ENCODE measurements at regions not wholly inside any gene's neighbourhood (a gene's known extent, or its start where the extent isn't known, plus 50 kb on each side); places are given as distances from the start of the nearest gene placed in this dataset.
A peak's percentile ranks its signal among the peaks of the same experiment; 100 is the strongest.

- Histone ChIP-seq H3K27me3 (no peaks in the 10 kb centered on the region), H3K9me2 (replicated peaks; ENCODE audit: insufficient read depth) (no peaks in the 10 kb centered on the region), H3K4me3 (no peak overlapping the region), H3K4me1 (ENCODE audit: insufficient read depth) (no peaks in the 10 kb centered on the region), H4K20me1 (ENCODE audit: insufficient read depth, poor library complexity, severe bottlenecking) (no peaks in the 10 kb centered on the region), H3K9me3 (ENCODE audit: low read depth) (no peaks in the 10 kb centered on the region), H2AFZ (no peak overlapping the region), H3K79me2 (no peaks in the 10 kb centered on the region), H3K36me3 (replicated peaks; ENCODE audit: insufficient read depth, low read depth) (no peaks in the 10 kb centered on the region), H3K4me2 (no peak overlapping the region), H3K27ac (no peak overlapping the region)
- DNase-seq (ENCODE audit: low spot score): no peak
- TF ChIP-seq EZH2phosphoT487 (IDR thresholded peaks at IDR 0.05; ENCODE audit: low read depth, severe bottlenecking, unreplicated experiment) (no peak), EZH2 (IDR thresholded peaks at IDR 0.05; ENCODE audit: borderline replicate concordance) (no peak)
- TF ChIP-seq, protein P1, sequence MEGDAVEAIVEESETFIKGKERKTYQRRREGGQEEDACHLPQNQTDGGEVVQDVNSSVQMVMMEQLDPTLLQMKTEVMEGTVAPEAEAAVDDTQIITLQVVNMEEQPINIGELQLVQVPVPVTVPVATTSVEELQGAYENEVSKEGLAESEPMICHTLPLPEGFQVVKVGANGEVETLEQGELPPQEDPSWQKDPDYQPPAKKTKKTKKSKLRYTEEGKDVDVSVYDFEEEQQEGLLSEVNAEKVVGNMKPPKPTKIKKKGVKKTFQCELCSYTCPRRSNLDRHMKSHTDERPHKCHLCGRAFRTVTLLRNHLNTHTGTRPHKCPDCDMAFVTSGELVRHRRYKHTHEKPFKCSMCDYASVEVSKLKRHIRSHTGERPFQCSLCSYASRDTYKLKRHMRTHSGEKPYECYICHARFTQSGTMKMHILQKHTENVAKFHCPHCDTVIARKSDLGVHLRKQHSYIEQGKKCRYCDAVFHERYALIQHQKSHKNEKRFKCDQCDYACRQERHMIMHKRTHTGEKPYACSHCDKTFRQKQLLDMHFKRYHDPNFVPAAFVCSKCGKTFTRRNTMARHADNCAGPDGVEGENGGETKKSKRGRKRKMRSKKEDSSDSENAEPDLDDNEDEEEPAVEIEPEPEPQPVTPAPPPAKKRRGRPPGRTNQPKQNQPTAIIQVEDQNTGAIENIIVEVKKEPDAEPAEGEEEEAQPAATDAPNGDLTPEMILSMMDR (IDR thresholded peaks at IDR 0.05; ENCODE audit: poor library complexity): no peak
Measured at GRCh38 chr18:60319129-60319528, 53.4 kb downstream of the MC4R start.

GRCh38 chr18:60311676-60312360 lies 60.8 kb downstream of the MC4R start:
- no peak overlapping the region for H3K4me3 ChIP-seq
- WGBS (ENCODE audit: low lambda C conversion rate, missing lambda C conversion rate): 79% methylated on average over 1 of the region's 1 CpG

DNA sequence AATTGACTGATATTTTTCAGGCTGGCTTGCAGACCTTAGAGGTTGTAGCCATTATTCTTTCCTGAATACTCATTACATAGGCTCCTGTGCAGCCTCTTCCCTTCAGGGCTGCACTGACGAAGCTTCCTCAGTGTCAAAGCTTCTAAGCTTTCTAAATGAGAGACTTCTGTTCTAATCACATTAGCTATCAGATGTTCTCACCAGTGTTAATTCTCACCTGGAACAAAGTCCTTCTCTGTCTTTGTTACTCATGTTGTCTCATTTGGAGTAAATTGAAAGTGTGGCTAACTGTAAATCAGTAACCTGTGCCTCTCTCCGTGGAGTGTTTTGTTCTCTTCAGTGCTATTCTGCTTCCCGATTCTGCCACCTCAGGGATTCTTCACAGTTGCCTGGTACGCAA lies 76.9 kb downstream of the MC4R start:
- no peak overlapping the region for H2AFZ ChIP-seq
- WGBS (ENCODE audit: low lambda C conversion rate, missing lambda C conversion rate): 47% methylated on average over 4 of the region's 4 CpGs
- H3K9me3 ChIP-seq (ENCODE audit: low read depth): no peaks in the 10 kb centered on the region
- no peaks in the 10 kb centered on the region for H3K27me3 ChIP-seq
- no peaks in the 10 kb centered on the region for H3K4me1 ChIP-seq (ENCODE audit: insufficient read depth)
- no peaks in the 10 kb centered on the region for H3K36me3 ChIP-seq (replicated peaks; ENCODE audit: insufficient read depth, low read depth)
- H3K9me2 ChIP-seq (replicated peaks; ENCODE audit: insufficient read depth): no peaks in the 10 kb centered on the region
- DNase-seq (ENCODE audit: low spot score): peak; percentile 41
- no peaks in the 10 kb centered on the region for H4K20me1 ChIP-seq (ENCODE audit: insufficient read depth, poor library complexity, severe bottlenecking)
- no peak for TF ChIP-seq EZH2 (IDR thresholded peaks at IDR 0.05; ENCODE audit: borderline replicate concordance)
- TF ChIP-seq, protein P1 (IDR thresholded peaks at IDR 0.05; ENCODE audit: poor library complexity): no peak
- no peak for TF ChIP-seq EZH2phosphoT487 (IDR thresholded peaks at IDR 0.05; ENCODE audit: low read depth, severe bottlenecking, unreplicated experiment)
- H3K27ac ChIP-seq: peak overlapping the region; percentile 52
- H3K4me3 ChIP-seq: no peak overlapping the region
- H3K79me2 ChIP-seq: no peaks in the 10 kb centered on the region
- H3K4me2 ChIP-seq: peak overlapping the region; percentile 53

More at GRCh38 chr18:60311676-60312360, 60.8 kb downstream of the MC4R start:
- no peak for DNase-seq (ENCODE audit: low spot score)
- TF ChIP-seq EZH2 (IDR thresholded peaks at IDR 0.05; ENCODE audit: borderline replicate concordance) (no peak), EZH2phosphoT487 (IDR thresholded peaks at IDR 0.05; ENCODE audit: low read depth, severe bottlenecking, unreplicated experiment) (no peak)
- TF ChIP-seq, protein P1 (IDR thresholded peaks at IDR 0.05; ENCODE audit: poor library complexity): no peak
- H3K27ac ChIP-seq: no peak overlapping the region
- H4K20me1 ChIP-seq (ENCODE audit: insufficient read depth, poor library complexity, severe bottlenecking): no peaks in the 10 kb centered on the region
- H3K9me2 ChIP-seq (replicated peaks; ENCODE audit: insufficient read depth): no peaks in the 10 kb centered on the region
- no peaks in the 10 kb centered on the region for H3K36me3 ChIP-seq (replicated peaks; ENCODE audit: insufficient read depth, low read depth)
- no peaks in the 10 kb centered on the region for H3K9me3 ChIP-seq (ENCODE audit: low read depth)
- H3K4me1 ChIP-seq (ENCODE audit: insufficient read depth): no peaks in the 10 kb centered on the region
- no peaks in the 10 kb centered on the region for H3K27me3 ChIP-seq
- H3K79me2 ChIP-seq: no peaks in the 10 kb centered on the region
- H2AFZ ChIP-seq: no peak overlapping the region
- no peak overlapping the region for H3K4me2 ChIP-seq
